HG02870 (cell line): ENCODE measurements at regions not wholly inside any gene's neighbourhood (a gene's known extent, or its start where the extent isn't known, plus 50 kb on each side); places are given as distances from the start of the nearest gene placed in this dataset.
"Not testable (repeated sequence)": the region's sequence is repeated elsewhere in the genome, so short reads cannot be mapped to it uniquely, and the experiment has no call there.

ENCODE experiments used
- ATAC-seq: cut with Tn5 transposase; IDR thresholded peaks from one replicate; pipeline ENCODE4 v1.9.1; 2021; ENCODE audit warnings: mild to moderate bottlenecking, moderate library complexity; ENCODE audit not compliant: unreplicated experiment

DNA sequence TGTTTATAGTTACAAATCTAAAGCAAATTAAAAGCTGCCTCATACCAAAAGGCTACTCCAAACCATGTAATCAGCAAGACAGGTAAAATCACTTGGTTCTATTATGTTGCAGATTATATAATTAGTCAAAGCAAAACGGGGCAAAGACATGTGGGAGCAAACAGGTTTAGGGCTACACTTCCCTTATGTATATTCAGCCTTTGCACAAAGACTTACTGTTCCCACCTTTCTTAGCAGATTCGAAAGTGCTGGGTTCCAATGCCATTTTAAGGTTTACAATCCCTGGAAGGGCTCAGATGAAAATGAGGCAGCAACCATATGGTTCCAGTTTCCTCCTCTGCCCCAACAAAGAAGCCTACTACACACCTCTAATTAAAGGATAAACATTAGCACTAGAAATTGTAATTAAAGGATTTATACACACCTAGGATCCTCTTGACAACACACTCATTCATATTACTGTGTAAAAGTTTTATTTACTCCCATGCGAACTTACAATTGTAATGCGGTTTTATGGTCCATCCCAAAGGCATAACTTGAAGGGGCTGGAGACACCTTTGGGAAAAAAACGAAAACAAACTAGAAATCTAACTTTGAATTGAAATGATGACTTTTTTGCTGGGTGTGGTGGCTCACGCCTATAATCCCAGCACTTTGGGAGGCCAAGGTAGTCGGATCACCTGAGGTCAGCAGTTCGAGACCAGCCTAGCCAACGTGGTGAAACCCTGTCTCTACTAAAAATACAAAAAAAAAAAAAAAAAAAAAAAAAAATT, 117.3 kb upstream of the PKN2 start:
- ATAC-seq: no peak

DNA sequence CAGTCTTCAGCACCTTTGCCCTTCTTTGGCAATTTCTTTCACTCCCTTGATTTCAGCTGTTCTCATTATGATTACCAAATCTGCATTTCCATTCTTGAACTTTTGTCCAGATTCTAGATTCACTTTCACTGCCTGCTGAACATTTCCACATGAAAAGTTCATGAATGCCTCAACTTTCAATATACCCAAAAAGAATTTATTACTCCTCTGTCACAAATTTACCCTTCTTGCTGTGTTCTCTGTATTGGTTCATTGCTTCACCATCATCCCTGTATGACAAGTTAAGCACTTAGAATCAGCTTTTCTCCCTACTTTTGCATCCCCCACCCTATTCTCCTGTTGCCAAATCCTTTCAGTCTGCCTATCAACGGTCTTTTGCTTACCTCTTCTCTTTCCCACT, 112.6 kb upstream of the PKN2 start:
- ATAC-seq: no peak

DNA sequence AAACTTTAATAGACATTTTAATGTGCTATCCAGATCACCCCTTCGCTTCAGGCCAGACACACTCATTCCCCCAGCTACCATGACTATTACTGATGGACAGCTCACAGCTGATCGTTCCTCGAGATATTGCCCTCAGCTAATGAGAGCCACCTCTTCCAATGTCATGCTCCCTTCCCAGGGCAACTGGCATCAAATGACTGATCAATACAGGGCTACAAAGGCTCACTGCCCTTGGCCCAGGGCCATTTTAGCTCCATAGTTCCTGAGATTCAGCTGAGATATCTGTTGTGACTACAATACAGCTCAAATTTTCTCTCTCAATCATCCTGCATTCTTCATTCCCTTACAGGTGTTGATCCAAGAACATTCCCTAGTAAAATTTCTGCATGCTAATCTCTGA, 104.5 kb upstream of the PKN2 start:
- ATAC-seq: no peak

DNA sequence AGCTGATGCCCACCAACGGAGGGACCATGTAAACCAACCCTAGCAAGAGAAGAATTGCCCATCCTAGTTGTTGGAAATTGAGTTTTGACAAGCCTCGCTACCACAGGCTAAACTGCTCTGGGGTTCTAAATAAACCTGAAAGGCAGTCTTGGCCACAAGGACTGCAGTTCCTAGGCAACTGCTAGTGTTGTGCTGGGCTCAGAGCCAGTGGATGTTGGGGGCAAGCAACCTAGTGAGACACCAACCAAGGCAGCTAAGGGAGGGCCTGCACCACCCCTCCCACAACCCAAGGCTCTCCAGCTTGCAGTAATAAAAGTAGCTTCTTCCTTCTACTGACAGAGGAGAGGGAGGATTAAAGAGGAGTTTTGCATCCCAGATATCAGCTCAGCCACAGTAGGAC, 102.4 kb upstream of the PKN2 start:
- no peak for ATAC-seq

DNA sequence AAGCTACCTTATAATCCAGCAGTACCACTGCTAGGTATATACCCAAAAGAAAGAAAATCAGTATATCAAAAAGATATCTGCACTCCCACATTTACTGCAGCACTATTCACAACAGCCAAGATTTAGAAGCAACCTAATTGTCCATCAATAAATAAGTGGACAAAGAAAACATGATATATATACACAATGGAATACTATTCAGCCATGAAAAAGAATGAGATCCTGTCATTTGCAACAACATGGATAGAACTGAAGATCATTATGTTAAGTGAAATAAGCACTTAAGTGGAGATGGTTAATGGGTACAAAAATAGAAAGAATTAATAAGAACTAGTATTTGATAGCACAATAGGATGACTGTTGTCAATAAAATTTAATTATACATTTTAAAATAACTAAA, 90.7 kb upstream of the PKN2 start:
- no peak for ATAC-seq

DNA sequence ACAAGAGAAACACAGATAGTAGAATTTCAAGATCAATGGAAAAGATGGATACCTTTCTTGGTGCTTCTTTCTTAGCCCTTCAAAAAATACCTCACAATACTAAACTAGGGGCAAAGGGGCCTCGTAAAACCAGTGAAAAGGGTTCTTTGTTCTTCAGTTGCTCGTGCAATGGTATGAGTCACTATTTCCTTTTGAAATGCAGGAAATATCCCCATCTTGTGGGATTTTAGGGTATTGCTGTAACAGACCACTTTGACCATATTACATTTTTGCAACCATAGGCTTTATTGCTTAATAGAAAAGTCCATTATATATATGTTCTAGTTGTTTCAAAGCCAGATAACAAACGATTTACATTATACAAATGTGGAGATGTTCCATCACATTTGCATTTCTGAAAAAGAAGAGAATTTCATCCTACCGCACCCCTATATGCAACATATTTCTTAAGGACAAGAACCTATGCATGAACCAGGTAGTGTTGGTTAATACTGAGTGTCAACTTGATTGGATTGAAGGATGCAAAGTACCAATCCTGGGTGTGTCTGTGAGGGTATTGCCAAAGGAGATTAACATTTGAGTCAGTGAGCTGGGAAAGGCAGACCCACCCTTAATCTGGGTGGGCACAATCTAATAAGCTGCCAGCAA, 88.6 kb upstream of the PKN2 start:
- peak; percentile 61 for ATAC-seq

DNA sequence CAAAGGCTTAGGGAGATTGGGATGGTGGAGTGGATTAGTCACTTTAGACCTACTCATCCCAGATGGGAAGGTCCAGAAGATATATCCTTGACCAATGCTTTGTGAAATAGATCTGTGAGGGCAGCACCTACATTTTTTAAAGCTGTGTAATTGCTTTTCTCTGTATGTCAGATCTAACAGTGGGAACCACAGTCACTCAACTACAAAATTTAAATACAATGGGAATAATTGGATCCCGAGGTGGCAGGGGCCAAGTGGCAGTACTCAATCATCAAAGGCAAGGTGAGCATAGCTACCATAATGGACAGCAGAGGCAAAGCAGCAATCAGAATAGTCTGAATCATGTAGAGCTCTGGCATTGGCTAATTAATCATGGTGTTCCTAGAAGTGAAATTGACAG, 86.1 kb upstream of the PKN2 start:
- ATAC-seq: not testable (repeated sequence)

DNA sequence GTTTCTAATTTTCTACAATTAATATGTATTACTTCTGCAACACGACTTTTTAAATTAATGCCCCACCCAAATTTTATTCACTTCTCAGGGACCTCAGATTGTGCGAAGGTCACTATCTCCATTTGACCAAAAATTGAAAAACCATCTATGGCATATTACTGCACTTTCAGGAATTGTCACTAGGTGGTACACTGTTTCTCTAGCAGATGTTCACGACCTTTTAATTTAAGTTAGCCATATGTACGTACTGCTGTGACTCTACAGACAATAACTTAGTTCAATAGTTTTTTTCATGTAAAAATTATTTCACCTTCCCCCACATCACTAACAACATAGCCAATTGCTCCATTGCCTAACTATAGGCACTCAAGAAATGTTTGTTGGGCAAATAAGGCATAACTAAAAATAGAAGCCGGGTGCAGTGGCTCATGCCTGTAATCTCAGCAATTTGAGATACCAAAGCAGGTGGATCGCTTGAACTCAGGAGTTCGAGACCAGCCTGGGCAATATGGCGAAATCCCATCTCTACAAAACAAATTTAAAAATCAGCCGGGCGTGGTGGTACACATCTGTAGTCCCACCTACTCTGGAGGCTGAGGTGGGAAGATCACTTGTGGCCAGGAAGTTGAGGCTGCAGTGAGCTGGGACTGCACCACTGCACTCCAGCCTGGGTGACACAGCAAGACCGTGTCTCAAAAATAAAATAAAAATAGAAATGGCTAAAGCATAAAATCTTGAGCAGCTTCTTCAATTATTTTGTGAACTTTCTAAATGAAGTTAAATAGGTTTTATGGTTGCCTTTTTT, 75.7 kb upstream of the PKN2 start:
- ATAC-seq: peak; percentile 81

DNA sequence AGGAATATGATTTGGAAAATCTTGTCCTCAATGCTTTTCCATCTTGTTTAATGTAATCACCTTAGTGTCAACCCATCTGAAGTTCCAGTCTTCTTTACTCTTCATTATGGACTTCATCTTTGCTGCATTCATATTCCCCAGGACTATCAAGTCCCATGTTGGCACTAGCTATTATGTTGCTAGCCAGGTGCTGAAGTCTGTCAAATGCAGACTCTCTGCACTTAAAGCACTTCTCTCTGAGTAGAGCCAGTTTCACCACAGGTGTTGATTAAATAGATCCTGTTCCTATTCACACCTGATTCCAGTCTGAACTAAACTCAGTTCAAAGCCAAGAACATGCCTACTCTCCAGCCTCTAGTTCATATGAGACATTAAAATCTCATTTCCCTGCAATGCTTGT, 75.0 kb upstream of the PKN2 start:
- no peak for ATAC-seq

DNA sequence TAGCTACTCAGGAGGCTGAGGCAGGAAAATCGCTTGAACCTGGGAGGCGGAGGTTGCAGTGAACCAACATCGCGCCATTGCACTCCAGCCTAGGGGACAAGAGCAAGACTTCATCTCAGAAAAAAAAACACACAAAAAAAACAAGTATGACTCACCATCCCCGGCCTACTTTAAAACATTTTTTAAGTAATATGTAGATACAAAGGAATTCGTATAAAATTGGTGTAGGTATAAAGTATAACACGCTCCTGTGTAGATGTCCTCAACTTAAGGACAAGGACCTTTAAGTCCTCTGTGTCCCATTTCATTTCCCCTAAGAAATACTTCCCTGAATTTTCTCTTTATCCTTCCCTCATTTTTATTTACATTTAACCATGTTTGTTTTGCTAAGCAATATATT, 73.4 kb upstream of the PKN2 start:
- no peak for ATAC-seq

DNA sequence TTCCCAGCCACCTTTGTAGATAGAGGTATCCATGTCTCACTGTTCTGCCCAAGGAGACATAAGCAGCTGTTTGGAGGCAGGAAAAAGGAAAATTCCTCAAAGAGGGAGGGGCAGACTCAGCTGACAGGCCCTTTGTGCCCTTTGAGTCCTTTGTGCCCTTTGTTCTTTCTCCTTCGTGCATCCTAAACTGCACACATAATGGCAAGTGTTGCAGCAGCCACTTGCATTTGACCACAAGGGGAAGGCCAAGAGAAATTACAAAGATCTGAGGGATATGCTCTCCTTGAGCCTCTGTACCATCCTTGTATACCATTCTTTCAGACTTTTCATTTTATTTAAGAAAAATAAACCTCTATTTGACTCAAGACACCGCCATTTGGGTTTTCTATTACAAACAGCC, 71.8 kb upstream of the PKN2 start:
- ATAC-seq: no peak

DNA sequence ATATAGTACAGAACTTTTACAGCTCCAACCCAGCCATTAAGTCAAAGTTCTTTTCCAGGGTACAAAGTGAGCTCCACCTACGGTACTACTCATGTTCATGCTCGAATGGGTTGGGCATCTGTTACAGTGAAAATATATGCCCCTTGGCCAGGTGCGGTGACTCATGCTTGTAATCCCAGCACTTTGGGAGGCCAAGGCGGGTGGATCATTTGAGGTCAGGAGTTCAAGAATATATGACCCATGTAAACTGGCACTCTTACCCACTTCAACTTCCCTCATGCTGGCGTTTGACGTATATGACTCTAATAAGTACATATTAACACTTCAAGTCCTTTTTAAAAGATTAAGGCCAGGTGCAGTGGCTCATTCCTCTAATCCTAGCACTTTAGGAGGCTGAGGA, 71.3 kb upstream of the PKN2 start:
- ATAC-seq: no peak

DNA sequence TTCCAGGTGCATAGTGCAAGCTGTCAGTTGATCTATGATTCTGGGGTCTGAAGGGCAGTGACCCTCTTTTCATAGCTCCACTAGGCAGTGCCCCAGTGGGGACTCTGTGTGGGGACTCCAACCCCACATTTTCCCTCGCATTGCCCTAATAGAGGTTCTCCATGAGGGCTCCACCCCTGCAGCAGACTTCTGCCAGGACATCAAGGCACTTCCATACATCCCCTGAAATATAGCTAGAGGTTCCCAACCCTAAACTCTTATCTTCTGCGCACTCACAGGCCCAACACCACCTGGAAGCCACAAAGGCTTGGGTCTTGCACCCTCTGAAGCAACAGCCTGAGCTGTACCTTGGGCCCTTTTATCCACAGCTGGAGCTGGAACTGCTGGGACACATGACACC, 65.7 kb upstream of the PKN2 start:
- ATAC-seq: no peak

DNA sequence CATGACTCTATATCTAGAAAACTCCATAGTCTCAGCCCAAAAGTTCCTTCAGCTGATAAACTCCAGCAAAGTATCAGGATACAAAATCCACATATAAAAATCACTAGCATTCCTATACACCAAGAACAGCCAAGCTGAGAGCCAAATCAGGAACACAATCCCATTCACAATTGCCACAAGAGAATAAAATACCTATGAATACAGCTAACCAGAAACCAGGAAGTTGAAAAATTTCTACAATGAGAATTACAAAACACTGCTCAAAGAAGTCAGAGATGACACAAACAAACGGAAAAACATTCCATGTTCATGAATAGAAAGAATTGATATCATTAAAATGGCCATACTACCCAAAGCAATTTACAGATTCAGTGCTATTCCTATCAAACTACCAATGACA, 61.0 kb upstream of the PKN2 start:
- ATAC-seq: not testable (repeated sequence)
